OCI-M2 (cell line): ENCODE measurements at regions not wholly inside any gene's neighbourhood (a gene's known extent, or its start where the extent isn't known, plus 50 kb on each side); places are given as distances from the start of the nearest gene placed in this dataset.

Experiments
- DNase-seq: peaks from one replicate; lab custom pipeline; 2025; ENCODE audit not compliant: unreplicated experiment; lab: John Stamatoyannopoulos, UW

DNA sequence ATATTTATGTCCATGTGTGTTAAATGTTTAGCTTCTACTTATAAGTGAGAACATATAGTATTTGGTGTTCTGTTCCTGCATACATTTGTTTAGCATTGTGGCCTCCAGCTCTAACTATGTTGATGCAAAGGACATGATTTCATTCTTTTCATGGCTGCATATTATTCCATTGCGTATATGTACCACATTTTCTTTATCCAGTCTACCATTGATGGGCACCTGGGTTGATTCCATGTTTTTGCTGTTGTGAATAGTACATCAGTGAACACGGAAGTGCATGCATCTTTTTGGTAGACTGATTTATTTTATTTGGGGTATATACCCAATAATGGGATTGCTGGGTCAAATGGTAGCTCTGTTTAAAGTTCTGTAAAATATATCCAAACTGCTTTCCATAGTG lies 359.0 kb downstream of the SLCO4C1 start:
- no peak for DNase-seq

DNA sequence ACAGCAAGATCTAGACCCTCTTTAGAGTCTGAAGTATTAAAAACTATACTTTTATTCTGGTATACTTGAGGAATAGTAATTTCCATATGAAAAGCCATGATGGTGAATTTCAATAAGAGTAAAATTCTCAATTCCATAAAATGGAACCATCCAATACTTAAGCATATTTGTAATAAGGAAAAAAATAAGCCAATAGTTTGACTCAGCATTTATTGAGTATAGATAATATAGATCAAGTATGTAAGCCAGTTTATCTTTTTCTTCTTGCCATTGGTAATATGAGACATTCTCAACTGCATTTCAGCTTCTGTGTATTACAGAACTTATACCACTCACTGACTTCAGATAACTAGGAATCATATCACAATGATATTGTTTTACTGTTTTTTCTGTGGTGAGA lies 361.0 kb downstream of the SLCO4C1 start:
- no peak for DNase-seq

DNA sequence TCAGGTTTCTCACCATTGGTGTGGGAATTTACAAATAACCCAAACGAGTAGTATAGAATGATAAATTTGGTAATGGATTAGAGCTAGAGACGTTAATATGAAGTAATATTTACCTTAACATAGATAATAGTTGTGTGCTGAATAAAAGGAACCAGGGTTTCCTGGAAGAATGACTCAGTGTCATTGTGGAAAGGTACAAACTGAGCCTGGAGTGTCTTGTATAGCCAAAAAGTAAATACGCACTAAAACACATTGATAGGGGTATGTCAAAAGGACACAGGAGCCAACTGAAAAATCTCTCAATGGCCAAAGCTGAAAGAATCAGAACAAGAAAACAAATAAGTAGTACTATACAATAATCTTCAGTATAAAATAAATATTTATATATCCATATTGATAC lies 363.5 kb downstream of the SLCO4C1 start:
- no peak for DNase-seq

DNA sequence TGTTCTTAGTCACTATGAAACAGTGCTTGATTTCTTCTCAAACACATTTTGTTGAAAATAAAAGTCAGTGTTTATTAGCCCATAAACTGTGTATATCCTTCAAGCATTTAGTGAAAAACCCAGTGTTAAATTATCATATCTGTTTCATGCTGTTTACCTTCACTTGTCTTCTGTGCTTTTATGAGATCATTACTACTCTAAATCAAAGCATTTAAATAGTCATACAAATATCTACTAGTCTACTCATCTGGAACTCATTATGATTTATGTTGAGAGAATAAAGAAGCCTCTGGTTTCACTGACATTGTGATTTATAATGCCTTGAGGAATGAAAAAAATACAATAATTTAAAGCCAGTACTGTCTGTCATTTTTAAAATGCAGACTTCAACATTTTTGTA lies 366.5 kb downstream of the SLCO4C1 start:
- DNase-seq = no peak

DNA sequence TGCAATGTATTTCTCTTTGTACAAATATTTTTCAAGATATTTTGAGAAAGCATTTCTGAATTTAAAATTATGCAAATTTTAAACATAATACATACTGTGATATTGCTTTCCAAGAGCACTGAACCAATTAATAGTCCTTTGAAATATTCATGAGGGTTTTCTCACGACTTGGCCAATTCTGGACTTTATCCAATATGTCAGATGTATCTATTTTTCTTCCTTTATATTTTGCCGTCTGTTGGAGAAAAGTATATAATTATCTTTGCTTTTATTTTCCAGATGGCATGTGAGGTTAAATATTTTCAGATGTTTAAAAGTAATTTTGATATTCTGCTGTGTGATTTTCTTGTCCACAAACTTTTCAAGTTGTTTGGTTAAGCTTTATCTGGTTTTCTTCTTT lies 378.9 kb downstream of the SLCO4C1 start:
- no peak for DNase-seq

DNA sequence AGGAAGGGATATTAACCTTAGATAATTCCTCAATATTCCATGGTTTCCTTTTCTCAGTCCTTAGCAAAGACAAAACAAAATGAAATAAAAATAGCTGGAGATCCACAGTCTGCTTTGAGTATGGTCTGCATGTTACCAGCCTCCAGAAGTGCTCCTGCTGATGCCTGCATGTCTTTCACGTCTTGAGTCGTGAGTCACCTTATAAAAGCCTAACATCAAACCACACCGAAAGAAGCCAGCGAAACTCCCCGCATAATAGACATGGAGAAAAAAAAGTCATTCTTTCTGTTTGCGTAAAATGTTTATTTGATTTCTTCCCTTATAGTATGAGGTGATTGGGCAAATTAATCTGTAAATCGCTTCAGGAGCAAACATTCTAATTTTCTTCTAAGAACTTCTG lies 380.5 kb downstream of the SLCO4C1 start:
- no peak for DNase-seq

DNA sequence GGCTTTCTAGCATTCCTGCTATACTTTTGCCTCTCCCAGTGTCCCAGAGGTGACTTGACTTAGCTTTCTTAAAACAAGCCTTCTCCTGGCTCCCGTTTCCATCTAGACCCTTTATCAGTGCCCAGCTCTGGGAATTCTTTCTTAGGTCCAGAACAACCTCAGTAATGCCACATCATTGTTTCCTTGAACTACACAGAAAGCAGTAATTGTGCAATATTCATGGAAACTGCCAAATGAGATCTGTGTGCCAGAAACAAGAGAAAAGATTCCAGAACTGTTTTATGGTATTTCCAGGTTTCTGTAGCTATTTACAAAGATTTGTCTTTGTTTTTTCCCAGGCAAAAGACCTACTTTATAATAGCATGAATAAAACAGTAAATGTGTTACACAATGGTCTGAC lies 391.3 kb downstream of the SLCO4C1 start:
- no peak for DNase-seq

DNA sequence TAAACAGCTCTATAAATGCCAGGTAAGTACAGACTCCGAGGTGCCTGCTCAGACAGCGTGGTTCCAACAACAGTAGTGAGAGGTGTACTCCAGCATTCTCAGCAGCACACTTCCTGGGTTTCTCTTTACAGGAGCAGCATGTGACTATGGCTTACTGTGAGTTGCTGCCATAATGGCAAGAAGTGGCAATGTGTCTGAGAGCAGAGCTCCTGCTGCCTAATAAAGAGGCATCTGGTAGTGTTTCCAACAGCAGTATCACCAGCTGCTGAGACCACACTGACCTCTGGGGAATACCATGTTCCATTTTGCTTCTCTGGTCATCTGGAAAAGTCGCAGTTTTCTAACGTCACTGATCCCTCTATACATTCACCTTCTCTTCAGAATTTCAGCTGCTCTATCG lies 398.2 kb downstream of the SLCO4C1 start:
- DNase-seq = no peak

DNA sequence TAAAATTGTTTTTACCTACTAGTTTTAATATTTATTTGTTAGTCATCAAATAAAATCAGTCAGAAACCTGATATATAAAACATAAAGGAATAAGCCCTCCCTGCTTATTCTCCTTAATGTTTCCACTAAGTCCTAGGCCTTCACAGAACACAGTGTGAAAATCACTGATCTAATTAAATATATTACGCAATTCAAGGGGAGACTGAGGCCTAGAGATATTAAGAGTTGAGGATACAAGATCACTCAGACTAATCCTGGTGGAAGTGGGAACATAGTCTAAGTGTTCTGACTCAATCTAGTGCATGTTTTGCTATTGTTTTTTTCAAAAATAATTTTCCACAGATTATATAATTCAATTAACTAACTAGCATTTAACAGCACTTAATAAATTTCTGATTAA lies 401.1 kb downstream of the SLCO4C1 start:
- DNase-seq = no peak

DNA sequence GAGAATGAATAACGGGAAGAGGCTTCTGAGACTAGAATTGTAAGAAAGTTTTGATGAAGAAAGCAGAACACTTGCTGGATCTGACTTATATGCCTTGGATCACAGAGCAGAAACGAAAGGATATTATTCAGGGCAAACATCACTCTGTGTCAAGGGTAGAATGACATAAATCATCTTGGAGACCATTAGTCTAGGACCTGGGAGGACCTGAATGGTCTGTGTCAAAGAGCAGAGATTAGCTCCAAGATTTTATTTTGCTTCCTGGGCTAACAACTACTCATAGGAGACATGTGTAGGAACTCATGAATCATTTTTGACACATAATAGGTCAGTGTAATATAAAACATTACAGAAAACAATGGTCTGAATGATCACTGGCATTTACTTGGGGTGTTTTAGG lies 417.9 kb downstream of the SLCO4C1 start:
- DNase-seq = no peak

DNA sequence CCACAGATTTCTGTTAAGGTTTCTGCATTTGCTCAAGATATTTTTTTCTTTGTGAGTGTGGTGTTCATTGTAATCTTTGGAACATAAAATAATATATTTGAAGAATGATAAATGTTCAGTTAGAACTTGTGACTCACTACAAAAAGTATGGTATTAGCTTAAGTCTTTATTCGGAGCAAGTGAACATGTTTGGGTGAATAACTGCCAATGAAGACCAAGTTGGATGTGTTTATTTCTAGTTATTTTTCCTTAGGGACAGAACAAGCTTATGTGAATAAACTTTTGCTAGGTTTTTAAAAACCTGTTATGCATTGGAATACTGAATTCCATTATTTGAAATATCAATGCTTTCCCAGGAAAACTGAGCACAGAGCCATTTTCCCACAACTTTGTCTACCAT lies 418.6 kb downstream of the SLCO4C1 start:
- DNase-seq = no peak

DNA sequence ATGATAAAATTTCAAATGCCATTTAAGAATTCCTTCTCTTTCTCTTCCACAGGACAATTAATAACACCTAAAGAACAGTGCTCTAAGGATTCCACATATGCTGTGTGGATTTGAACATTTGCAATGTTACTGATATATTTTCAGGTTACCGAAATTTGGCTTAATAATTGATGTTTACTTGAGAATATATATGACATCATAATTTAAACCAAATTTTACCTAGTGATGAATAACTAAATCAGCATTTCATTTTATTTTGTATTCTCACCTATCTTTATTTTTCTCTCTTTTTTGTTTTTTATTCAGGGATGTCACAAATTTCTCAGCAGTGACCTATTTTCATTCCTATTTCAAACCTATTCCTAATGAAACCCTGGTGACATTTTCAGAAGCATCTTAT lies 429.6 kb downstream of the SLCO4C1 start:
- no peak for DNase-seq

DNA sequence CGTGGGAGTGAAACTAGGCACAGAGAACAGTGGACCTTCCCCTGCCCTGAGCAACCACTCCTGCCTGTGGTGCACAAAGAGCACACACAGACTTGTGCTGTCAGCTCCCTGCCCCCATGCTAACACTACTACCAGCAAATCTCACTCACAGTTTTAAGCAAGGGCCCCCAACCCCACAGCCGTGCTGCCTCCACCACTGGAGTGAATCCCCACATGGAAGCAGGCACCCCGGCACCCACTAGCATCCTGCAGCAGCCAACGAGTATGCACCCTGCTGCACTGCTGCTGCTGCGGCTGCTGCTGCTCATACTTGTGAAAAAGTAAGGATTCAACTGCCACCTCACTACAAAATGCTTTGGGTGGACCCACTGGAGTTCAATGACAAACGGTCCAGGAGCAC lies 435.5 kb downstream of the SLCO4C1 start:
- DNase-seq = no peak

DNA sequence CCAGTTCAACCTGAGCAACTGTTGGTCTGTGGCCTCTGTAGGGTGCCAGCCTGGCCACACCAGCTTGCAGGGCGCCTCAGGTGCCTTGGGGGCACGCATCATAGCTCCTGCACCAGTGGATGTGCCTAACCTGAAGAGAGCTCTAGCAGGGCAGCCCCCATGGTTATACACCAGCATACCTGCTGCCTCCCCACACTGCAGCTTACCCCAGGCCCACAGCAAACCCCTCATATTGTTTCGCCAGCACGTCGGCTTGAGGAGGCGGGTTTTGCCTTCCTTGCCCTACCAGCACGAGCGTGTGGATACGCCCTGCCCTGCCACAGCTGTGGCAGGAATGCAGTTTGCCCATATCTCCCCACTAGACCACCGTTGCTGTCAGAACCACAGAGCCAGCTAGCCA lies 435.9 kb downstream of the SLCO4C1 start:
- no peak for DNase-seq

DNA sequence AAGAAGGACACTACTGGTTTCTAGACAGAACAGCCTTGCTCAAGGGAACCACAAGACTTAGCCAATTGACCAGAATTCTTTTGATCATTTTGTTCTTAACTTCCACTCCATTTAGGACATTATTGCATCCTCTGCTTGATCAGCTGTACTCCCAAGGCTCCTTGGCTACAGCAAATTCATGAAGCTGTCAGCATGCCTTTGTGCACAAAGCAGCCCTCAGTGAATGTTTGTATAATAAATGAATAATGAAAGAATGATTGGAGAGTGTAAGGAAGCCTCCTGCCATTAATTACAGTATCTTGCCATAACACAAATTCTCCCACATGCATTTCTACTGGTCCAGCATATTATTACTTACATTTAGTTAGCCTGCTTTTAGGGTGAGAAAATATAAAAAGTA lies 449.6 kb downstream of the SLCO4C1 start:
- DNase-seq = no peak

DNA sequence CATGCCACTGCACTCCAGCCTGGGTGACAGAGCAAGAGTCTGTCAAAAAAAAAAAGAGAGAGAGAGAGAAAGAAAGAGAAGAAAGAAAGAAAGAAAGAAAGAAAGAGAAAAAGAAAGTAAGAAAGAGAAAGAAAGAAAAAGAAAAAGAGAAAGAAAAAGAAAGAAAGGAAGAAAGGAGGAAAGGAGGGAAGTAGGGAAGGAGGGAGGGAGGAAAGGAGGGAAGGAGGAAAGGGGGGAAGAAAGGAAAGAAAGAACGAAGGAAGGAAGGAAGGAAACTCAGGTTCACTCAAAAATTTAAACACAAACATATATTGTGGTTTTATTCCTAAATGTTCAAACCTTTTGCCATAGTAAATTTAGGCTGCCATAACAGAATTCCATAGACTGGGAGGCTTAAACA lies 453.0 kb downstream of the SLCO4C1 start:
- no peak for DNase-seq

DNA sequence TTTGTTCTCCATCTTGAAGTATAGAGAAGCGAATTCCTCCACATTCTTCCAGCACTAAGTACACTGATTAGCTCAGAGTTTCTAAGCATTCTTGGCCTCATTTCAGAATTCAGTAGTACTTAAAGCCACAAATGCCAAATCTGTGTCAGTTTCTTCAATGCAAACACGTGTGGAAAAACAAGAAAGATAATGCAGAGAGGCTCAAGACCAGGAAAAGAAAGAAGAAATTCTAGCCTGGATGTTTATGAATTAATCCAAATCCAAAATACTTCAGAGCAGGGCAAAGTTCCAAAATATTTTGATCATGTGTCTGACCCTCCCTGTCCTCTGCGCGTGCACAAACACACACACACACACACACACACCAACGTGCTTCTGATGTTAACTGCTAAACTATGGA lies 457.6 kb downstream of the SLCO4C1 start:
- no peak for DNase-seq

DNA sequence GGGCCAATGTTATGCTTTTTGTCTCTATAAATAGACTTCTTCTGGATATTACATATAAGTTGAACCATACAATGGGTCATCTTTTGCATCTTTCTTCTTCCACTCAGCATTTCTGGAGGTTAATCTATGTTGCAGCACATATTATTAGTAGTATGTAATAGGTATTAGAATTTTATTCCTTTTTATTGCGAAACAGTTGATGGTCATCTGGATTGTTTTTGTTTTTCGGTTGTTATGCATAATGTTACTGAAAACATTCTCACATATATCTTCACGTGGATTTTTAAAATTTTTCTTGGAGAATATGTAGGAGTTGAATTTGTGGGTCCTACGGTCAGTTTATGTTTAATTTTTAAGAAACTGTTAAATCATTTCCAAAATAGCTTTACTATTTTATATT lies 466.8 kb downstream of the SLCO4C1 start:
- DNase-seq = no peak

DNA sequence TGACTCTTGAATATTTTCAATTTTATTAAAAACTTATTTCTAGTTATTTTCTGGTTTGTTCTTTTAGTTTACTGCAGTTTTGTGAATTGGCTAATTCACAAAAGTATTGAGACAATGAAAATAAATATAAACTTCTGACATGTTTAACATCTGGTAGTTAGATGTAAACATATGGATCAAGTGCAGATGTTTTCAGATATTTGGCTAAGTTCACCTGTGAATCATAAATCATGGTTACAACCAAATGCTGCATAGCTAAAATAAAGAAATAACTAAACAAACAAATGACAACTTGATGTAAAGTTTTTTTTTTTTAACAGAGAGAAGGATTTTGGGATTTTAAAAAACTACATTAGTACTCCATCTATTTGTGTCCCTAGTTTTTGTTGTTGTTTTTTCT lies 484.6 kb downstream of the SLCO4C1 start:
- DNase-seq = no peak

DNA sequence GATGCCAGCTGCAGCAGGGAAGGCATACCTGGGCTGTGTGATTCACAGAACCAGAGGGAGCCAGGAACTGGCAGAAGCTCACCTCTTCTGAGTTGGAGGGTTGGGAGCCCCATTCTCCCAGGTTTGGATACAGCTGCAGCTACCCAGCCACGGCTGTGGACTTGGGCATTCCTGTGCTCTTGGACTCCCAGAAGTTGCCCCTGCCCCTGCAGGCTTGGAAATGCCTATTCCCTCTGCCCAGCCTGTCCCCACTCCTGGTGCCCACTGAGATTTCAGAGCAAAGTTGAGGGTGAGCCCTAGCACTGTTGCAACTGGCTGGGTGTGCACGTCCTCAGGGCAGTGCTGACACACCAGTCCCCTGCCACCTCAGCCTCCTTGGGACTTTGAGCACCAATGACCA lies 489.7 kb downstream of the SLCO4C1 start:
- DNase-seq = no peak

DNA sequence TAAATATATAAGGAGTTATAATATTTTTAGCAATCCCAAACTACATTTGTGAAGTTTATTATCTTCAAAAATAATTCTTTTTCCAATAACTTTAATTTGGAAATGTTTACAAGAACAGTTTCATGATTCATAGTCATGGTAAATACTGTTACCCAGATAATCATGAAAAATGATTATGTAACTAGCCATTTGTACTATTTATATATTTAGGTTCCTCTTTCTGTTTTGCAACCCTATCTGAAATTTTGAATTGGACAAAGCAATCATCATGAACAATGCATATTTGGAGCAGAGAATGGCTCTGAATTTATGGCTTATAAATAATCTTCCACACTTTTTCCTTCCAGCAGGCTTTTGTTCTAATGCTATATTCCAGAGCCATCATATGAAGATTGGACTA lies 499.7 kb downstream of the SLCO4C1 start:
- DNase-seq = no peak

DNA sequence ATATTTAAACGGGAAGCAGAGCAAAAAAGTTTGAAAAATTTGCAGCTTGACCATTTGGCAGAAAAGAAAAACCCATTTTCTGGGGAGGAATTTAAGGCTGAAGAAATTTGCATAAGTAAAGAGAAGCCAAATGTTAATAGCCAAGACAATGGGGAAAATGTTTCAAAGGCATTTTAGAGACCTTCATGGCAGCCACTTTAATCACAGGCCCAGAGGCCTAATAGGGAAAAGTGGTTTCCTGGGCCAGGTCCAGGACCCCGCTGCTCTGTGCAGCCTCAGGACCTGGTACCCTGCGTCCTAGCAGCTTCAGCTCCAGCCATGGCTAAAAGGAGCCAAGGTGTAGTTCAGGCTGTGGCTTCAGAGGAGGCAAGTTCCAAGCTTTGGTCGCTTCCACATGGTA lies 507.3 kb downstream of the SLCO4C1 start:
- no peak for DNase-seq

DNA sequence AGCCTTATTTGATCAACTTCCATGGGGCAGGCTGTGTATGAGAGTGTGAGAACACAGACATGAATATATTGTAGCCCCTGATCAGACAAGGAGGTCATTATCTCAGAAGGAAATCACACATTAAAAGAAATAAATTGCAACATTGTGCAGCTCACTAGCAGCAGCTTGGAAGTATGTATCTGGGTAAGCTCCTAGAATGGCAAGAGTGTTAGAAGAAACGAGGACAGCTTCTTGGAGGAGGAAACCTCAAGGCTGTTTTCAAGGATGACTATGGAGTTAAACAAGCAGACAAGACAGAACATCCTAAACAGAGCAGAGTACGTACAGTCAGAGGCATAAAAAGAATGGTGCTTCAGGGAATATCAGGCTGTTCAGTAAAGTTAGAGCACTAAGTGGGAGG lies 511.0 kb downstream of the SLCO4C1 start:
- no peak for DNase-seq
